Fibroblast of upper back skin (primary cell): ENCODE measurements at regions not wholly inside any gene's neighbourhood (a gene's known extent, or its start where the extent isn't known, plus 50 kb on each side); places are given as distances from the start of the nearest gene placed in this dataset.
A peak's percentile ranks its signal among the peaks of the same experiment; 100 is the strongest.

Source experiments
- DNase-seq: peaks from one replicate; pipeline ENCODE4 v3.0.0-alpha.2; 2013

DNA sequence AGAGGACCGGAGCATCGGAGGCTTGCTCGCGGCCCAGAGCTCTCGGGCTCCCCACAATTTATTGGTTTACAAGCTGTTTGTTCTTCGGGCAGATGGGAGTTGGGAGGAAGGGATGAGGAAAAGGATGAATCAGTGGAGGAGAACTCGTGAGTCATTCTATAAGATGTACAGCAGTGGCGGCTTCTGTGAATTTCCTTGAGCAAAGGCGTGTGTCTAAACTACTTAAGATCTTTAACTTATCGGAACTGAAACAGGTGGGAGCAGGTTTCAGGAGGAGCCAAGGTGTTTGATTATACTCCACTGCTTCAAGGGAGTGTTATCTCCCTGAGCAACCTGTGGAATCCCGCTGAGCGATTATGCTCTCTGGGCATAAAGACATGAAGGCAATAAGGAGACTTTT, 50.5 kb upstream of the IBTK start:
- DNase-seq = peak; percentile 16
